H1 (cell line): ENCODE measurements at regions not wholly inside any gene's neighbourhood (a gene's known extent, or its start where the extent isn't known, plus 50 kb on each side); places are given as distances from the start of the nearest gene placed in this dataset.

Source experiments
- BCL11A ChIP-seq, 2 experiments: IDR thresholded peaks; one replicate each; pipeline ENCODE4 v1.6.1; 2011; ENCODE audit warnings: low read depth in 2 of 2, low read length in 2 of 2, mild to moderate bottlenecking in 2 of 2
- FOSL1 ChIP-seq: IDR thresholded peaks from 2 replicates; pipeline ENCODE4 v1.6.1; 2011; ENCODE audit warnings: mild to moderate bottlenecking, low read depth, low read length, moderate library complexity; ENCODE audit not compliant: insufficient read depth
- MAFK ChIP-seq: IDR thresholded peaks from 2 replicates; pipeline ENCODE4 v1.6.1; 2012; ENCODE audit warnings: low read depth, mild to moderate bottlenecking, improper control_type of control experiment, low read length
- POLR2A ChIP-seq, 2 experiments: IDR thresholded peaks; 1 replicate in 1 of 2; 2 replicates in 1 of 2; pipeline ENCODE4 v1.6.1; 2011; ENCODE audit warnings: low read depth in 2 of 2, low read length in 2 of 2, mild to moderate bottlenecking in 2 of 2; ENCODE audit errors: control extremely low read depth in 1 of 2
- YY1 ChIP-seq: IDR thresholded peaks from 2 replicates; pipeline ENCODE4 v1.6.1; 2011; ENCODE audit warnings: low read depth, mild to moderate bottlenecking, low read length
- TF ChIP-seq, protein P1 (sequence below), 3 experiments: IDR thresholded peaks; 1 replicate in 2 of 3; 2 replicates in 1 of 3; pipeline versions ENCODE4 v1.5.1 to v1.6.1; 2011; ENCODE audit warnings: low read length in 3 of 3, mild to moderate bottlenecking in 3 of 3, inconsistent platforms in 2 of 3, low read depth in 1 of 3, moderate library complexity in 1 of 3; ENCODE audit not compliant: insufficient read depth in 1 of 3; ENCODE audit errors: control extremely low read depth in 1 of 3

DNA sequence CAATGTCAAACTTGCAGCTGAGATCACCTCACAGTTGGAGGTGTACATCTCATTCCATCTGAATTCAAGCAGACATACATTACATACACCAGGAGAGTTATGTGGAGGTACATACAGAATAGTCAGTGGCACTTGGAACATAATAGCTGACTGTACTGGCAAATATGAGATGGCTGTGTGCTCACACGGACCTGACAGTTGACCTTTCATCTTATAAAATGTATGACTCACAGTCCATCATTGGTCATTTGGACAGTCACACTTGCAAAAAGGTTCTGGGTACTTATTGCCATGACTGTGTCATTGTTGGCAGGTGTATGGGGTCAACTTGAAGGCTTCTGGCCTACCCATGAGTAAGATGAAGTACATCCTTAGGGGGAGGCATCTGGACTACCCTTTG is 88.6 kb upstream of the WDR1 start:
- TF ChIP-seq, protein P1, sequence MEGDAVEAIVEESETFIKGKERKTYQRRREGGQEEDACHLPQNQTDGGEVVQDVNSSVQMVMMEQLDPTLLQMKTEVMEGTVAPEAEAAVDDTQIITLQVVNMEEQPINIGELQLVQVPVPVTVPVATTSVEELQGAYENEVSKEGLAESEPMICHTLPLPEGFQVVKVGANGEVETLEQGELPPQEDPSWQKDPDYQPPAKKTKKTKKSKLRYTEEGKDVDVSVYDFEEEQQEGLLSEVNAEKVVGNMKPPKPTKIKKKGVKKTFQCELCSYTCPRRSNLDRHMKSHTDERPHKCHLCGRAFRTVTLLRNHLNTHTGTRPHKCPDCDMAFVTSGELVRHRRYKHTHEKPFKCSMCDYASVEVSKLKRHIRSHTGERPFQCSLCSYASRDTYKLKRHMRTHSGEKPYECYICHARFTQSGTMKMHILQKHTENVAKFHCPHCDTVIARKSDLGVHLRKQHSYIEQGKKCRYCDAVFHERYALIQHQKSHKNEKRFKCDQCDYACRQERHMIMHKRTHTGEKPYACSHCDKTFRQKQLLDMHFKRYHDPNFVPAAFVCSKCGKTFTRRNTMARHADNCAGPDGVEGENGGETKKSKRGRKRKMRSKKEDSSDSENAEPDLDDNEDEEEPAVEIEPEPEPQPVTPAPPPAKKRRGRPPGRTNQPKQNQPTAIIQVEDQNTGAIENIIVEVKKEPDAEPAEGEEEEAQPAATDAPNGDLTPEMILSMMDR (IDR thresholded peaks at IDR 0.05; ENCODE audit: control extremely low read depth in 1 of 3, insufficient read depth in 1 of 3, low read depth in 1 of 3, low read length in 3 of 3): no peak
- no peak for TF ChIP-seq FOSL1
- no peak for TF ChIP-seq MAFK
- TF ChIP-seq YY1: no peak
- no peak for TF ChIP-seq POLR2A (IDR thresholded peaks at IDR 0.05; ENCODE audit: control extremely low read depth in 1 of 2, low read depth in 2 of 2, low read length in 2 of 2)
- no peak for TF ChIP-seq BCL11A (IDR thresholded peaks at IDR 0.05; ENCODE audit: low read depth in 2 of 2, low read length in 2 of 2)
